HepG2 (cell line): ENCODE measurements at regions not wholly inside any gene's neighbourhood (a gene's known extent, or its start where the extent isn't known, plus 50 kb on each side); places are given as distances from the start of the nearest gene placed in this dataset.
"Not testable (repeated sequence)": the region's sequence is repeated elsewhere in the genome, so short reads cannot be mapped to it uniquely, and the experiment has no call there.

Source experiments
- SAP130 ChIP-seq: IDR thresholded peaks from 2 replicates; pipeline ENCODE4 v1.6.1; 2016; ENCODE audit warnings: low read depth
- ZNF720 ChIP-seq: sonication (generic); formaldehyde crosslinking; IDR thresholded peaks from 2 replicates; pipeline ENCODE4 v1.4.0; 2020; ENCODE audit warnings: missing genetic modification reagents

DNA sequence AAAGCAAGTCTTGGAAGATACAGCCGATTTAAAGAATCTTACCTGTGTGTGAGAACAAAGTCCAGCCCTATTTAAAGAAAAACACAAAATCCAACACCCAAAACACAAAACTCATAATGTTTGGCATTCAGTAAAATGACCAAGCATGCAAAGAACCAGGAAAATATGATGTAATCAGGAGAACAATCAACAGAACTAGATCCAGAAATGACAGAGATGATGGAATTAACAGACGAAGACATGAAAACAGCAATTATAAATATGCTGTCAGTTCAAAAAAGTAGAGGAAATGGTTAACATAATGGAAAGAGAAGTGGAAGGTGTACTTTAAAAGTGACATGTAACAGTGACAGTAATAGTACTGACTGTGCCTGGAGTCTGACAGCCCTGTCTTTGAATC lies 56.1 kb upstream of the ERV3-1 start:
- TF ChIP-seq ZNF720, SAP130 (CRISPR knock-in tag): not testable (repeated sequence)
